Stimulated activated CD4-positive, alpha-beta T cell treated with anti-CD3 and anti-CD28 coated beads, TNF-alpha, amount 100 ng/mL, for 24 hours (primary cell): ENCODE measurements at regions not wholly inside any gene's neighbourhood (a gene's known extent, or its start where the extent isn't known, plus 50 kb on each side); places are given as distances from the start of the nearest gene placed in this dataset.
"Not testable (repeated sequence)": the region's sequence is repeated elsewhere in the genome, so short reads cannot be mapped to it uniquely, and the experiment has no call there.

Experiments used
- DNase-seq, 3 experiments: peaks; one replicate each; pipeline ENCODE4 v3.0.0-alpha.2; 2020; ENCODE audit warnings: low read depth in 3 of 3

GRCh38 chr10:33037726-33038125 lies 79.7 kb upstream of the ITGB1 start:
- DNase-seq = no peak

GRCh38 chr10:33036670-33037069 lies 78.6 kb upstream of the ITGB1 start:
- DNase-seq = no peak

GRCh38 chr10:33035411-33035810 lies 77.4 kb upstream of the ITGB1 start:
- DNase-seq = no peak

- no peak for DNase-seq
Observed at GRCh38 chr10:33034931-33035330, 76.9 kb upstream of the ITGB1 start.

DNA sequence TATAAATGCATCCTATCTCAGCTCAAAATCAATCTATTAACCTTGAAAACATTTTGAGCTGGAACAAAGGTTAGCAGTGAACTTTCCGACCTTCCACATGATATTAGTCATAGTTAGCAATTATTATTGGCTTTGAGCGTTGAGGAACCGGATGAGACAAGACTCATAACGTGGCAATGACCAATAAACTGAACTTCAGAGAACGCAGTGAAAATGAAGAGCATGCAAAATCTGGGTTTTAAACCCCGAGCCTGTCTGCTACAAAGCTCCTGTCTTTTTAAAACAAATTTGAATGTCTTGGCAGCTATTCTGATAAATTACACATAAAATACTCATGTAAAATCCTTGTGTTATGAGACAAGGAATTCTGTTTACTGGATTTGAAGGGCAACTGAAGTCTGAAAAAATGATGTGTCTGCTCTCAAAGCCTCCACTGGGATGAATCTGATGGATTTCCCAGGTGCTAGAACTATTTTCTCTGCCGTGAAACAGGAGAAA lies 74.7 kb upstream of the ITGB1 start:
- no peak for DNase-seq

- DNase-seq = no peak
Observed at GRCh38 chr10:33031815-33032653, 74.0 kb upstream of the ITGB1 start.

- DNase-seq = no peak
Observed at GRCh38 chr10:33031171-33031570, 73.1 kb upstream of the ITGB1 start.

DNA sequence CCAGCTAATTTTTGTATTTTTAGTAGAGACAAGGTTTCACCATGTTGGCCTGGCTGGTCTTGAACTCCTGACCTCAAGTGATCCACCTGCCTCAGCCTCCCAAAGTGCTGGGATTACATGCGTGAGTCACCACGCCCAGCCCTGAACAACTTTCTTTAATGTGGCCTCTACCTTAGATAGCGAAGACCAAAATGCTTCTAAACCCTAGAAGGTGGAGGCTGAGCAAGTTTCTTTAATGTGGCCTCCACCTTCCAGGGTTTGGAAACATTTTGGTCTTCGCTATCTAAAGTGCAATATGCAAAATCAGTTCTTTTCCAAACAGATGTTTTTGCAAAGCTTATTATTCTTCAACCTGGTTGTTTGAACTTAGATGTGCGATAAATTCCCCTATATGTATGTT lies 70.5 kb upstream of the ITGB1 start:
- peak in 1 of 3 experiments; percentile 19 for DNase-seq

- no peak for DNase-seq
Observed at GRCh38 chr10:33027088-33027487, 69.1 kb upstream of the ITGB1 start.

GRCh38 chr10:33026422-33026821 lies 68.4 kb upstream of the ITGB1 start:
- DNase-seq = no peak

DNA sequence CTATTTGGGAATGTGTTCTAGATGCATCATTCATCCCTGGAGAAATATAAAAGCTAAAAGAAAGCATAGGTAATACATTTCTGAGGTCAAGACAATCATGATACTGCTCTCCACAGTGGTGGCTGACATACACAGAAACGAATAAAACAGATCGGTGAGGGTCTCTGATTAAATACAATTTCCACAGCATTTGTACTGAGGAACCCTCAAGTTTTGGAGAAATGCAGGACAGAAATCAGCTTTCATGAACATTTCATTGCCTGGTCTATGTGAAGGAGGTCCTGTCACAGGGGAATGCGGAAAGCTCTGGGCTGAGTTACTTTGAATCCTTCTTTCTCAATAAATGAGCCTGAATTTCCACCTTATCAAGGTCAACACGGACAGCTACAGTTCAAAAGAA lies 67.9 kb upstream of the ITGB1 start:
- no peak for DNase-seq

GRCh38 chr10:33025039-33025438 lies 67.0 kb upstream of the ITGB1 start:
- DNase-seq = no peak

DNA sequence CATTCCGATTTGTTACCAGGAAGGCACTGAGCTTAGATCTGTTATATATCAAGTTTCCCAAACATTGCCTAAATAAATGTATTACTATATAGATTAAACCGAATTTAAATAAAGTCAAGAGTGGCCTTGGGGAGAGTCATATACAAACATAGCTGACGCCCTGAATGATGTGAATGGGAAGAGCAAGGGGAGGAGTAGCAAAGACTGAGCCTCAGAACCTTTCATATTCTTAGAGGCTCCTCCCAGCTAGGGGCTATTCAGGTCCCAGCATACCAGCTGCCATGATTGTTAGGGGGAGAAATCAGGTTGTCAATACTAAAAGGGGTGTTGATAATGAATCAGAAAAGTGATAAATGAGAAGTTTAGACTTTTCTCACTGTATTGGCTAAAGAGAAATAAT lies 64.7 kb upstream of the ITGB1 start:
- no peak for DNase-seq

DNA sequence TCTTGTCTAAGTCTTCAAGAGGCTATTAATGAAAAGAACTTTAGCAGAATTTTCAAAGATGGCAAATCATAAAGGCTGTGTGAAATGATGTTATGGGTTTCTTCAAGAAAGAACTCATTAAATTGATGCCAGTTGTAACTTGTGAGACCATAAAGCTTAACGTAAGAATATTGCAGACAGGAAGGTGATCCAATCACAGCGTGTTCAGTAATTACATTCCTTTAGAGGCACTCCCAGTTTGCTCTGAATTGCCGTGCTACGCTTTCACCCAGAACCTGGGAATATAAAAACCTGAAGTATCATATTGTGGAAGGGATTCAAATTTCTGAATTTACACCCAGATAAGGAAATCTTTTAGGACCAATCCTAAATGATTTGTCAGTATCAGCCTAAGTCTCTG lies 64.1 kb upstream of the ITGB1 start:
- no peak for DNase-seq

- DNase-seq = no peak
Observed at GRCh38 chr10:33016988-33017387, 59.0 kb upstream of the ITGB1 start.

GRCh38 chr10:33015761-33016547 lies 57.9 kb upstream of the ITGB1 start:
- no peak for DNase-seq

- DNase-seq = not testable (repeated sequence)
Observed at GRCh38 chr10:33013331-33013730, 55.3 kb upstream of the ITGB1 start.

- DNase-seq = no peak
Observed at GRCh38 chr10:33012306-33012705, 54.3 kb upstream of the ITGB1 start.

DNA sequence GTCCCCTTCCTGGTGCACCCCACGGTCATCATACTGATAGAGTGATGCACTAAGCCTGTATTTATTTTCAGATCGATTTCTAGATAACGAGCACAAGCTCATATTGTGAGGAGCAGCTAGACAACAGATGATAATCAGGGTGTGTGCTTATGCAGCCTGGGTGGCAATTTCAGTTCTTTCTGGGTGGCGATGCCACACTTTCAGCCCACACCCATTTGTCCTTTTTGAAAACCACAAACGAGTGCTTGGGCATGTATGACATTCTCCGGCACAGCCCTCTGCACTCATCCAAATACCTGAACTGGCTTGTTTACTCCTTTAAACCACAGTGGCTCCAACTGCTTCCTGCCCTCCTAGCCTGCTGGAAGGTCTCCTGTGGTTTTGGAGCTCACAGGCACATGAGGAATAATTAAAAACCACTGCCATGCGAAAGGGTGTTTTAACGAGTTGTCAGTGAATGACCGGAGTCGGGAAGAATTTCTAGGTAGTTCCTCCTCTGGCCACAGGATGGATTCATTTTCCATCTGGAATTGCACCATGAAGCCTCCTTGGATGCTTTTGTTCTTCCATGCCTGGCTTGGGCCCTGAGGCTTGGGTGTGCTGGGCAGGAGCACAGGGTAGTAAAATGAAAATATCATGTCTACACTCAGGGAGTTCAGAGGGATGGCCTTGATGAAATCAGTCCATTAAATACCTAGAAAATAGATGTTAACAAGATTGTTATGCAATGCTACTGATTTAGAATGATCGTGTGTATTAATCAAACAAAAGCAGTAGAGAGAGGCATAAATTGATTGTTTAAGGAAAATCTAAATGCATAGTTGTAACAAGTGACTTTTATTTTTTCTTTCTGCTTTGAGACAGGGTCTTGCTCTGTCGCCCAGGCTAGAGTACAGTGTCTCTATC lies 52.4 kb upstream of the ITGB1 start:
- no peak for DNase-seq

GRCh38 chr10:33009244-33010131 lies 51.5 kb upstream of the ITGB1 start:
- no peak for DNase-seq
